ENCODE measurements at regions not wholly inside any gene's neighbourhood (a gene's known extent, or its start where the extent isn't known, plus 50 kb on each side); places are given as distances from the start of the nearest gene placed in this dataset.

DNA sequence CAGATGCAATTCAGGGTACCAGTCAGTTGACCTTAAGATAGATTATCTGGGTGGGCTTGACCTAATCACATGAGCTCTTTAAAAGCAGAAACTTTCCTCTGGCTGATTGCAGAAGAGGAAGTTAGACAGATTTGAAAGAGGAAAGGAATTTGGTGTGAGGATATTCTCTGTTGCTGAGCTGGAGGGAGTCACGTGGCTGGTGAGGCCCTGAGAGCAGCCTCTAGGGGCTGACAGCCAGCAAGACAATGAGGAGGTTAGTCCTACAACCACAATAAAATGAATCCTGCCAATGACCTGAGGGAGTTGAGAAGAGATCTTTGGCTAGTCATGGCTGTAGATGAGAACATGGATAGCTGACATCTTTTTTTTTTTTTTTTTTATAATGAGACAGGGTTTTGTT, 87.0 kb upstream of the B3GAT2 start:
- TF ChIP-seq CTCF (conservative IDR thresholded peaks at IDR 0.05; ENCODE audit: low read depth, low read length) (no peak), EZH2 (IDR thresholded peaks at IDR 0.05; ENCODE audit: low read length, unreplicated experiment) (no peak)
